A549 (cell line): ENCODE measurements at regions not wholly inside any gene's neighbourhood (a gene's known extent, or its start where the extent isn't known, plus 50 kb on each side); places are given as distances from the start of the nearest gene placed in this dataset.

Experiments
- ATAC-seq, 2 experiments: fragments of 200-7000 bp in 1 of 2; fragments of >200 bp in 1 of 2; cut with Nextera tagmentation in 1 of 2; cut with Tn5 transposase in 1 of 2; 3 replicates each; pipeline versions ENCODE4 v1.8.0 to v1.9.1; 2018 to 2020; ENCODE audit warnings: mild to moderate bottlenecking in 1 of 2, moderate library complexity in 1 of 2
- CTCF ChIA-PET: fragments of 300-600 bp; sonication (Branson Sonifier 250); formaldehyde crosslinking; extraction: SDS; loops from one replicate; lab custom pipeline; 2021; ENCODE audit warnings: antibody characterized with exemption, inconsistent platforms; lab: Yijun Ruan, JAX
- POLR2A ChIA-PET: fragments of 350-600 bp; formaldehyde crosslinking; extraction: SDS; loops from one replicate; lab custom pipeline; 2021; ENCODE audit warnings: antibody characterized with exemption, inconsistent platforms; lab: Yijun Ruan, JAX
- DNase-seq, 2 experiments: peaks; one replicate each; pipeline versions ENCODE4 v3.0.0 to v3.0.0-alpha.2; 2011 to 2016; ENCODE audit warnings: low read depth in 1 of 2, low spot score in 1 of 2
- FAIRE-seq: peaks from 2 replicates; lab custom pipeline; 2011; peaks lifted over from hg19 to GRCh38; lab: Jason Lieb, UNC
- H3K27ac ChIP-seq, 2 experiments: fragments of >200 bp; sonication (Bioruptor Twin); formaldehyde crosslinking; 3 replicates each; pipeline ENCODE4 v1.5.1; 2016 to 2017
- H3K4me1 ChIP-seq: fragments of >200 bp; sonication (Bioruptor Twin); formaldehyde crosslinking; 3 replicates; pipeline ENCODE4 v1.6.1; 2016
- H3K4me2 ChIP-seq: fragments of >200 bp; sonication (Bioruptor Twin); formaldehyde crosslinking; 3 replicates; pipeline ENCODE4 v1.6.1; 2016
- H3K4me3 ChIP-seq: fragments of >200 bp; sonication (Bioruptor Twin); formaldehyde crosslinking; 3 replicates; pipeline ENCODE4 v1.5.1; 2016
- H3K9me3 ChIP-seq: fragments of >200 bp; sonication (Bioruptor Twin); formaldehyde crosslinking; 3 replicates; pipeline ENCODE4 v1.6.1; 2016
- BHLHE40 ChIP-seq: IDR thresholded peaks from 2 replicates; pipeline ENCODE4 v1.6.1; 2012; ENCODE audit warnings: low read depth, low read length, inconsistent platforms
- CBX2 ChIP-seq: fragments of 200-600 bp; sonication (generic); IDR thresholded peaks from 2 replicates; pipeline ENCODE4 v1.6.1; 2016; ENCODE audit warnings: low read depth, mild to moderate bottlenecking, borderline replicate concordance
- CBX8 ChIP-seq: fragments of 200-600 bp; sonication (generic); IDR thresholded peaks from 2 replicates; pipeline ENCODE4 v1.6.1; 2016
- CEBPB ChIP-seq, 2 experiments: fragments of >200 bp in 1 of 2; sonication (Bioruptor Twin) in 1 of 2; formaldehyde crosslinking in 1 of 2; IDR thresholded peaks; 2 replicates each; pipeline ENCODE4 v1.6.1; 2012 to 2016
- CHD2 ChIP-seq: fragments of 150-350 bp; IDR thresholded peaks from 2 replicates; pipeline ENCODE4 v1.6.1; 2014; ENCODE audit warnings: low read length; ENCODE audit not compliant: partially characterized antibody
- CHD4 ChIP-seq: fragments of 200-600 bp; sonication (generic); IDR thresholded peaks from 2 replicates; pipeline ENCODE4 v1.6.1; 2016; ENCODE audit warnings: antibody characterized with exemption, mild to moderate bottlenecking, borderline replicate concordance
- EHF ChIP-seq: fragments of 250-450 bp; sonication (Bioruptor Pico); IDR thresholded peaks from 2 replicates; pipeline ENCODE4 v1.5.0; 2020; ENCODE audit warnings: mild to moderate bottlenecking
- EP300 ChIP-seq, 2 experiments: fragments of >200 bp; sonication (Bioruptor Twin); formaldehyde crosslinking; IDR thresholded peaks; 2 replicates in 1 of 2; 3 replicates in 1 of 2; pipeline ENCODE4 v1.6.1; 2016 to 2017
- FOXS1 ChIP-seq: fragments of 250-450 bp; sonication (Bioruptor Pico); IDR thresholded peaks from 2 replicates; pipeline ENCODE4 v1.5.0; 2020; ENCODE audit warnings: mild to moderate bottlenecking, moderate library complexity
- HDAC2 ChIP-seq: fragments of 200-600 bp; sonication (generic); IDR thresholded peaks from 2 replicates; pipeline ENCODE4 v1.6.1; 2016
- HOXA7 ChIP-seq: fragments of 250-450 bp; sonication (Bioruptor Pico); IDR thresholded peaks from 2 replicates; pipeline ENCODE4 v1.5.0; 2020; ENCODE audit warnings: mild to moderate bottlenecking, moderate library complexity
- MAZ ChIP-seq: fragments of 150-350 bp; IDR thresholded peaks from 2 replicates; pipeline ENCODE4 v1.6.1; 2014; ENCODE audit warnings: antibody characterized with exemption, low read depth, low read length, borderline replicate concordance
- MYC ChIP-seq: IDR thresholded peaks from 2 replicates; pipeline ENCODE4 v1.6.1; 2012; ENCODE audit warnings: mild to moderate bottlenecking, inconsistent platforms, low read length, improper control_type of control experiment, borderline replicate concordance
- NFE2L2 ChIP-seq: fragments of 150-350 bp; conservative IDR thresholded peaks from 2 replicates; pipeline ENCODE4 v1.6.1; 2014; ENCODE audit warnings: low read length
- NPAS2 ChIP-seq: fragments of 250-450 bp; sonication (Bioruptor Pico); IDR thresholded peaks from 2 replicates; pipeline ENCODE4 v1.8.0; 2022; ENCODE audit warnings: mild to moderate bottlenecking, moderate library complexity, borderline replicate concordance
- PHF8 ChIP-seq: fragments of 200-600 bp; sonication (generic); IDR thresholded peaks from 2 replicates; pipeline ENCODE4 v1.6.1; 2016; ENCODE audit warnings: low read depth, mild to moderate bottlenecking, antibody characterized with exemption, moderate library complexity, borderline replicate concordance
- POLR2AphosphoS2 ChIP-seq: conservative IDR thresholded peaks from 2 replicates; pipeline ENCODE4 v1.6.1; 2012; ENCODE audit warnings: low read length, improper control_type of control experiment, inconsistent platforms
- RFX5 ChIP-seq: fragments of 450-650 bp; IDR thresholded peaks from 2 replicates; pipeline ENCODE4 v1.7.1; 2014; ENCODE audit warnings: antibody characterized with exemption, mild to moderate bottlenecking, moderate library complexity
- TFCP2L1 ChIP-seq: fragments of 250-450 bp; sonication (Bioruptor Pico); IDR thresholded peaks from 2 replicates; pipeline ENCODE4 v1.5.0; 2021; ENCODE audit warnings: mild to moderate bottlenecking
- TP53 ChIP-seq: fragments of 250-450 bp; sonication (Bioruptor Pico); IDR thresholded peaks from 2 replicates; pipeline ENCODE4 v1.5.0; 2021; ENCODE audit warnings: mild to moderate bottlenecking, moderate library complexity
- ZSCAN20 ChIP-seq: fragments of 250-450 bp; sonication (Bioruptor Pico); IDR thresholded peaks from 2 replicates; pipeline ENCODE4 v1.8.0; 2022; ENCODE audit warnings: mild to moderate bottlenecking, moderate library complexity
- WGBS: methylation state at CpG from one replicate; pipeline ENCODE4 v1.1.6; 2017; ENCODE audit errors: missing lambda C conversion rate; 5-methylcytosine and 5-hydroxymethylcytosine counted together
- TF ChIP-seq, protein P1 (sequence below): fragments of 250-450 bp; sonication (Bioruptor Pico); IDR thresholded peaks from 2 replicates; pipeline ENCODE4 v1.5.0; 2021; ENCODE audit warnings: mild to moderate bottlenecking, moderate library complexity, borderline replicate concordance
- TF ChIP-seq, protein P2 (sequence below): IDR thresholded peaks from 2 replicates; pipeline ENCODE4 v1.6.1; 2012
- TF ChIP-seq, protein P3 (sequence below): fragments of >200 bp; sonication (Bioruptor Twin); formaldehyde crosslinking; IDR thresholded peaks from 3 replicates; pipeline ENCODE4 v1.6.1; 2016
- TF ChIP-seq, protein P4 (sequence below): fragments of >200 bp; sonication (Bioruptor Twin); formaldehyde crosslinking; IDR thresholded peaks from 3 replicates; pipeline ENCODE4 v1.5.1; 2016
- TF ChIP-seq, protein P5 (sequence below): fragments of 200-600 bp; sonication (generic); IDR thresholded peaks from 2 replicates; pipeline ENCODE4 v1.6.1; 2016; ENCODE audit warnings: antibody characterized with exemption, mild to moderate bottlenecking, moderate library complexity
- TF ChIP-seq, protein P6 (sequence below): fragments of 250-450 bp; sonication (Bioruptor Pico); IDR thresholded peaks from 2 replicates; pipeline ENCODE4 v1.5.0; 2020; ENCODE audit warnings: low read depth, mild to moderate bottlenecking, moderate library complexity

DNA sequence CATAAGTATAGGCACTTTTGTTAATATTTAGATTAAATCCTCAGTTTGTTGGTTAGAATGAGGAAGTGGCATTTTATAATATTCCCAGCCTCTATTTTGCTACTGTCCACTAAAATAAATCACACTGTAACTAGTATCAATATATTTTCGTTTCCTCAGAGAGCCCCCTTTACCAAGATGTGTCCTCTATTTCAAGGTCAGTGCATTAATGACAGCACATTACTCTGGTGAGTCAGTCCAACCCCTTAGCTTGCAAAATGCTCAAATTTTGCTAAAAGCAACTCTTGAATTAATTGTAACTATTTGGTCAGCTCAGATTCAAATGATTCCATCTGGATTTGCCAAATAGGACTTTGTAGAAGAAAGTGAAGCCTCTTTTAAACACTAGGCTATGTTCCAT lies 199.3 kb downstream of the PDHA2 start (continued):
- TF ChIP-seq, protein P1, sequence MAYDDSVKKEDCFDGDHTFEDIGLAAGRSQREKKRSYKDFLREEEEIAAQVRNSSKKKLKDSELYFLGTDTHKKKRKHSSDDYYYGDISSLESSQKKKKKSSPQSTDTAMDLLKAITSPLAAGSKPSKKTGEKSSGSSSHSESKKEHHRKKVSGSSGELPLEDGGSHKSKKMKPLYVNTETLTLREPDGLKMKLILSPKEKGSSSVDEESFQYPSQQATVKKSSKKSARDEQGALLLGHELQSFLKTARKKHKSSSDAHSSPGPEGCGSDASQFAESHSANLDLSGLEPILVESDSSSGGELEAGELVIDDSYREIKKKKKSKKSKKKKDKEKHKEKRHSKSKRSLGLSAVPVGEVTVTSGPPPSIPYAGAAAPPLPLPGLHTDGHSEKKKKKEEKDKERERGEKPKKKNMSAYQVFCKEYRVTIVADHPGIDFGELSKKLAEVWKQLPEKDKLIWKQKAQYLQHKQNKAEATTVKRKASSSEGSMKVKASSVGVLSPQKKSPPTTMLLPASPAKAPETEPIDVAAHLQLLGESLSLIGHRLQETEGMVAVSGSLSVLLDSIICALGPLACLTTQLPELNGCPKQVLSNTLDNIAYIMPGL (CRISPR knock-in tag): no peak
- TF ChIP-seq ZSCAN20 (CRISPR knock-in tag): no peak
- TF ChIP-seq, protein P2, sequence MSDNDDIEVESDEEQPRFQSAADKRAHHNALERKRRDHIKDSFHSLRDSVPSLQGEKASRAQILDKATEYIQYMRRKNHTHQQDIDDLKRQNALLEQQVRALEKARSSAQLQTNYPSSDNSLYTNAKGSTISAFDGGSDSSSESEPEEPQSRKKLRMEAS: no peak
- TF ChIP-seq MAZ: no peak

DNA sequence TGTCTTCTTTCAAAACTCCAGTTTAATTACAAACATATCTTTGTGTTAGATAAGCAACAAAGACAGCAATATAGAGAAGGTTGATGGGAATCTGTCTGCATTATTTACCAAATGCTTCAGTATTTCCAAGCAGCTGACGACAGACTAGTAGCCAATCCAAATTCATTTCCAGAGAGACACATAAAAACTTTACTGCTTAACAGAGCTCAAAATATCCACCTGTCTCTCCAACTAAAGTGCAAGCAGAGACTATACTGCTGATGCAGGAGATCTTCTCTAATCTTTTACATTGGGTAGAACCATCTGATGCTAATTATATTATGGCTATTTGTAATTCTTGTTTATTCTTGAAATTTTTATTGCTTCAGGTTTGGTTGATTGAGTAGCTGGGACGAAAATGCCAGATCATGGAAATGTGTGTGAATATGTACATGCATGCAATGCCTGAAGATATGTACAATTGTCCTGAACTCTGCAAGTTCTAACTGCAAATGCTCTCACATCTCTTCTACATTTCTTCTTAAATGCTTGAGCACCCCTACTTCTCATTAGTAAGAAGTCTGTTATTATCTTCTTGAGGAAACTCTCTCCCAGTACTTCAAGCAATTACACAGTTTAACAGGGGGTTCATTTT lies 200.0 kb downstream of the PDHA2 start:
- ChIA-PET POLR2A (no interaction called here), CTCF (no interaction called here)
- no peaks in the 10 kb centered on the region for H3K9me3 ChIP-seq
- ATAC-seq (no peak), DNase-seq (no peak), FAIRE-seq (no peak)
- no peak for TF ChIP-seq MAZ
- TF ChIP-seq EHF: no peak
- TF ChIP-seq FOXS1 (CRISPR knock-in tag): no peak
- no peak for TF ChIP-seq EP300 (IDR thresholded peaks at IDR 0.05)
- TF ChIP-seq, protein P3, sequence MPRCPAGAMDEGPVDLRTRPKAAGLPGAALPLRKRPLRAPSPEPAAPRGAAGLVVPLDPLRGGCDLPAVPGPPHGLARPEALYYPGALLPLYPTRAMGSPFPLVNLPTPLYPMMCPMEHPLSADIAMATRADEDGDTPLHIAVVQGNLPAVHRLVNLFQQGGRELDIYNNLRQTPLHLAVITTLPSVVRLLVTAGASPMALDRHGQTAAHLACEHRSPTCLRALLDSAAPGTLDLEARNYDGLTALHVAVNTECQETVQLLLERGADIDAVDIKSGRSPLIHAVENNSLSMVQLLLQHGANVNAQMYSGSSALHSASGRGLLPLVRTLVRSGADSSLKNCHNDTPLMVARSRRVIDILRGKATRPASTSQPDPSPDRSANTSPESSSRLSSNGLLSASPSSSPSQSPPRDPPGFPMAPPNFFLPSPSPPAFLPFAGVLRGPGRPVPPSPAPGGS: no peak
- no peak for TF ChIP-seq HOXA7 (CRISPR knock-in tag)
- TF ChIP-seq CEBPB (IDR thresholded peaks at IDR 0.05): no peak
- TF ChIP-seq RFX5: no peak
- no peak for TF ChIP-seq CHD4
- TF ChIP-seq, protein P4, sequence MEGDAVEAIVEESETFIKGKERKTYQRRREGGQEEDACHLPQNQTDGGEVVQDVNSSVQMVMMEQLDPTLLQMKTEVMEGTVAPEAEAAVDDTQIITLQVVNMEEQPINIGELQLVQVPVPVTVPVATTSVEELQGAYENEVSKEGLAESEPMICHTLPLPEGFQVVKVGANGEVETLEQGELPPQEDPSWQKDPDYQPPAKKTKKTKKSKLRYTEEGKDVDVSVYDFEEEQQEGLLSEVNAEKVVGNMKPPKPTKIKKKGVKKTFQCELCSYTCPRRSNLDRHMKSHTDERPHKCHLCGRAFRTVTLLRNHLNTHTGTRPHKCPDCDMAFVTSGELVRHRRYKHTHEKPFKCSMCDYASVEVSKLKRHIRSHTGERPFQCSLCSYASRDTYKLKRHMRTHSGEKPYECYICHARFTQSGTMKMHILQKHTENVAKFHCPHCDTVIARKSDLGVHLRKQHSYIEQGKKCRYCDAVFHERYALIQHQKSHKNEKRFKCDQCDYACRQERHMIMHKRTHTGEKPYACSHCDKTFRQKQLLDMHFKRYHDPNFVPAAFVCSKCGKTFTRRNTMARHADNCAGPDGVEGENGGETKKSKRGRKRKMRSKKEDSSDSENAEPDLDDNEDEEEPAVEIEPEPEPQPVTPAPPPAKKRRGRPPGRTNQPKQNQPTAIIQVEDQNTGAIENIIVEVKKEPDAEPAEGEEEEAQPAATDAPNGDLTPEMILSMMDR: no peak
- no peak for TF ChIP-seq CBX2
- no peak for TF ChIP-seq MYC
- no peak for TF ChIP-seq PHF8
- TF ChIP-seq CHD2: no peak
- no peak overlapping the region for H3K4me2 ChIP-seq
- no peak overlapping the region for H3K4me3 ChIP-seq
- WGBS: 5% methylated on average over 2 of the region's 2 CpGs
- H3K27ac ChIP-seq: no peak overlapping the region
- H3K4me1 ChIP-seq: no peaks in the 10 kb centered on the region

DNA sequence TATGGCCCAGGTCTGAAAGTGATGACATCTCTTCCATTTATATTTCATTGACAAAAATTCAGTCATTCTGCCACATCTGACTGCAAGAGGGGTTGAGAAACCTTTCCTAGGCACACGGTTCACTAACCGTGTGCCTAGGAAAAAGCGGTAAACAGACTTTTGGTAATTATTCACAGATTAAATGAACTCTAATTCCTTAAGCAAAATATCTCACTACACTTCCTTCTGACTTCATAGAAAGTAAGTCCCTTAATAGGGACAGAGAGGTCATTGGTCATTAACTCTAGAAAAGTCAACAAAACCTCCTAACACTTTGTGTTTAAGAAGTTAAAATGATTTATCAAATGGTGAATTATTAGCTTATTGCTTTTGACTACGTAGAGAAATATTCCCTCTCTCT lies 205.1 kb downstream of the PDHA2 start:
- FAIRE-seq (no peak), ATAC-seq (no peak), DNase-seq (no peak)
- ChIA-PET POLR2A (no interaction called here), CTCF (no interaction called here)
- H3K4me1 ChIP-seq: no peaks in the 10 kb centered on the region
- no peak overlapping the region for H3K27ac ChIP-seq
- H3K4me2 ChIP-seq: no peak overlapping the region
- no peaks in the 10 kb centered on the region for H3K9me3 ChIP-seq
- H3K4me3 ChIP-seq: no peak overlapping the region
- 45% methylated on average over 4 of the region's 4 CpGs for WGBS
- TF ChIP-seq TP53 (no peak), ZSCAN20 (CRISPR knock-in tag) (no peak), POLR2AphosphoS2 (no peak), NPAS2 (CRISPR knock-in tag) (no peak), HDAC2 (no peak), NFE2L2 (no peak), CBX8 (no peak), CBX2 (no peak), TFCP2L1 (CRISPR knock-in tag) (no peak), BHLHE40 (no peak)
- TF ChIP-seq, protein P5, sequence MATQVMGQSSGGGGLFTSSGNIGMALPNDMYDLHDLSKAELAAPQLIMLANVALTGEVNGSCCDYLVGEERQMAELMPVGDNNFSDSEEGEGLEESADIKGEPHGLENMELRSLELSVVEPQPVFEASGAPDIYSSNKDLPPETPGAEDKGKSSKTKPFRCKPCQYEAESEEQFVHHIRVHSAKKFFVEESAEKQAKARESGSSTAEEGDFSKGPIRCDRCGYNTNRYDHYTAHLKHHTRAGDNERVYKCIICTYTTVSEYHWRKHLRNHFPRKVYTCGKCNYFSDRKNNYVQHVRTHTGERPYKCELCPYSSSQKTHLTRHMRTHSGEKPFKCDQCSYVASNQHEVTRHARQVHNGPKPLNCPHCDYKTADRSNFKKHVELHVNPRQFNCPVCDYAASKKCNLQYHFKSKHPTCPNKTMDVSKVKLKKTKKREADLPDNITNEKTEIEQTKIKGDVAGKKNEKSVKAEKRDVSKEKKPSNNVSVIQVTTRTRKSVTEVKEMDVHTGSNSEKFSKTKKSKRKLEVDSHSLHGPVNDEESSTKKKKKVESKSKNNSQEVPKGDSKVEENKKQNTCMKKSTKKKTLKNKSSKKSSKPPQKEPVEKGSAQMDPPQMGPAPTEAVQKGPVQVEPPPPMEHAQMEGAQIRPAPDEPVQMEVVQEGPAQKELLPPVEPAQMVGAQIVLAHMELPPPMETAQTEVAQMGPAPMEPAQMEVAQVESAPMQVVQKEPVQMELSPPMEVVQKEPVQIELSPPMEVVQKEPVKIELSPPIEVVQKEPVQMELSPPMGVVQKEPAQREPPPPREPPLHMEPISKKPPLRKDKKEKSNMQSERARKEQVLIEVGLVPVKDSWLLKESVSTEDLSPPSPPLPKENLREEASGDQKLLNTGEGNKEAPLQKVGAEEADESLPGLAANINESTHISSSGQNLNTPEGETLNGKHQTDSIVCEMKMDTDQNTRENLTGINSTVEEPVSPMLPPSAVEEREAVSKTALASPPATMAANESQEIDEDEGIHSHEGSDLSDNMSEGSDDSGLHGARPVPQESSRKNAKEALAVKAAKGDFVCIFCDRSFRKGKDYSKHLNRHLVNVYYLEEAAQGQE: no peak
- TF ChIP-seq, protein P6, sequence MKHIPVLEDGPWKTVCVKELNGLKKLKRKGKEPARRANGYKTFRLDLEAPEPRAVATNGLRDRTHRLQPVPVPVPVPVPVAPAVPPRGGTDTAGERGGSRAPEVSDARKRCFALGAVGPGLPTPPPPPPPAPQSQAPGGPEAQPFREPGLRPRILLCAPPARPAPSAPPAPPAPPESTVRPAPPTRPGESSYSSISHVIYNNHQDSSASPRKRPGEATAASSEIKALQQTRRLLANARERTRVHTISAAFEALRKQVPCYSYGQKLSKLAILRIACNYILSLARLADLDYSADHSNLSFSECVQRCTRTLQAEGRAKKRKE (CRISPR knock-in tag): no peak
